ENCODE measurements at regions not wholly inside any gene's neighbourhood (a gene's known extent, or its start where the extent isn't known, plus 50 kb on each side); places are given as distances from the start of the nearest gene placed in this dataset.

DNA sequence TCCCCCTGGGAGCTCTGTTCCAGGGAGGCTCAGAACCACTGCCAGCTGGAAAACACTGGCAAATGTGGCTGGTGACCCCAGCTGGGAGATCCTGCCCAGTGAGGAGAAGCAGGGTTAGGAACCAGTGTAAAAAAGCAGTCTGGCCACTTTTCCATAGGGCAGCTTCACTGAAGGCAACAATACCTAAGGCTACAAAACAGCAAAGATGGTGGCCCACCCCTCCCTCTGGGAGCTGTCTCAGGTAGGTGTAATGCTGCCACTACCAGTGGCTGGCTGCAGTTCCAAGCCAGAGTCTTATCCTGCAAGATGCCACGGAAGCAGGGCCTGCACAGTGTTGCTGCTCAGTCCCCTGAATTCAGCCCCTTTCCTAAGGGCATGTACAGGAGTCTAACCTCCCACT lies 50.6 kb upstream of the ANO6 start:
- ChIA-PET CTCF (interaction anchor here (1.1 to 1.5 kb wide), 2 partner anchors 20 to 224 kb away, joined by 3 to 4 read pairs; no protein-coding TSS in a partner anchor), POLR2A (no interaction called here)
- DNase-seq (ENCODE audit: extremely low spot score), result no peak
- TF ChIP-seq, protein P1, sequence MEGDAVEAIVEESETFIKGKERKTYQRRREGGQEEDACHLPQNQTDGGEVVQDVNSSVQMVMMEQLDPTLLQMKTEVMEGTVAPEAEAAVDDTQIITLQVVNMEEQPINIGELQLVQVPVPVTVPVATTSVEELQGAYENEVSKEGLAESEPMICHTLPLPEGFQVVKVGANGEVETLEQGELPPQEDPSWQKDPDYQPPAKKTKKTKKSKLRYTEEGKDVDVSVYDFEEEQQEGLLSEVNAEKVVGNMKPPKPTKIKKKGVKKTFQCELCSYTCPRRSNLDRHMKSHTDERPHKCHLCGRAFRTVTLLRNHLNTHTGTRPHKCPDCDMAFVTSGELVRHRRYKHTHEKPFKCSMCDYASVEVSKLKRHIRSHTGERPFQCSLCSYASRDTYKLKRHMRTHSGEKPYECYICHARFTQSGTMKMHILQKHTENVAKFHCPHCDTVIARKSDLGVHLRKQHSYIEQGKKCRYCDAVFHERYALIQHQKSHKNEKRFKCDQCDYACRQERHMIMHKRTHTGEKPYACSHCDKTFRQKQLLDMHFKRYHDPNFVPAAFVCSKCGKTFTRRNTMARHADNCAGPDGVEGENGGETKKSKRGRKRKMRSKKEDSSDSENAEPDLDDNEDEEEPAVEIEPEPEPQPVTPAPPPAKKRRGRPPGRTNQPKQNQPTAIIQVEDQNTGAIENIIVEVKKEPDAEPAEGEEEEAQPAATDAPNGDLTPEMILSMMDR (IDR thresholded peaks at IDR 0.05; ENCODE audit: control extremely low read depth, extremely low read depth, low read depth, missing control alignments), result no peak

DNA sequence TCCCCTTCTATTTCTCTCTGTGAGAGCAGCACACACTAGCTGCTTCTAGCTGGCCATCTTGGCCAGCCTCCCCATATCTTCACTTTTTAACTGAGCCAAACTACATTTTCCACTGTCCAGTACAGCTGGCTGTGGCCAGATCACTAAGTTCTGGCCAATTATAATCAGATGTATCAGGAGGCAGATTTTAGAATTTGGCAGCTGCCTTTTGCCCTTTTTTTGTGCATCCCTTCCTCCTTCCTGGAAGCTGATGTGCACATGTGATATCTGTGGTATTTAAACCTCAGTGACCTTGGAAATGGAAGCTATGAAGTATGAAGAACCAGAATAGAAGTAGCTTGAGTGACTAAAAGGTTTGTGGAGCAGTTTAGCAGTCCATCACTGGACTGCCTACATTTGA lies 49.8 kb upstream of the ANO6 start:
- POLR2A ChIA-PET, result no interaction called here
- CTCF ChIA-PET, result interaction anchor here (1.1 to 1.5 kb wide), 2 partner anchors 19 to 223 kb away, joined by 3 to 4 read pairs; no protein-coding TSS in a partner anchor
- TF ChIP-seq, protein P1 (IDR thresholded peaks at IDR 0.05; ENCODE audit: control extremely low read depth, extremely low read depth, low read depth, missing control alignments), result no peak
- no peak for DNase-seq (ENCODE audit: extremely low spot score)
